GM03348 (cell line): ENCODE measurements at regions not wholly inside any gene's neighbourhood (a gene's known extent, or its start where the extent isn't known, plus 50 kb on each side); places are given as distances from the start of the nearest gene placed in this dataset.

Experiments used
- DNase-seq: peaks from one replicate; pipeline ENCODE4 v3.0.0; 2012; ENCODE audit warnings: low spot score

GRCh38 chr4:62898115-62898514 lies 1511.1 kb downstream of the TECRL start:
- DNase-seq = no peak

- DNase-seq = no peak
Observed at GRCh38 chr4:62896721-62897120, 1512.5 kb downstream of the TECRL start.

- DNase-seq = no peak
Observed at GRCh38 chr4:62881901-62882300, 1527.3 kb downstream of the TECRL start.

- DNase-seq = no peak
Observed at GRCh38 chr4:62881210-62881609, 1528.0 kb downstream of the TECRL start.

- no peak for DNase-seq
Observed at GRCh38 chr4:62872856-62873255, 1536.4 kb downstream of the TECRL start.

- DNase-seq = no peak
Observed at GRCh38 chr4:62871078-62871477, 1538.2 kb downstream of the TECRL start.

GRCh38 chr4:62870451-62870850 lies 1538.8 kb downstream of the TECRL start:
- DNase-seq = no peak

GRCh38 chr4:62865261-62865660 lies 1544.0 kb downstream of the TECRL start:
- no peak for DNase-seq

- no peak for DNase-seq
Observed at GRCh38 chr4:62849696-62850095, 1559.6 kb downstream of the TECRL start.

- no peak for DNase-seq
Observed at GRCh38 chr4:62835631-62836030, 1573.6 kb downstream of the TECRL start.

GRCh38 chr4:62822306-62822705 lies 1586.9 kb downstream of the TECRL start:
- DNase-seq = no peak

GRCh38 chr4:62816566-62816965 lies 1592.7 kb downstream of the TECRL start:
- DNase-seq = no peak

GRCh38 chr4:62814510-62815047 lies 1594.7 kb downstream of the TECRL start:
- no peak for DNase-seq

- no peak for DNase-seq
Observed at GRCh38 chr4:62806816-62807215, 1602.4 kb downstream of the TECRL start.

GRCh38 chr4:62804075-62804474 lies 1603.9 kb downstream of the ADGRL3 start:
- no peak for DNase-seq

- no peak for DNase-seq
Observed at GRCh38 chr4:62797221-62797620, 1597.1 kb downstream of the ADGRL3 start.

GRCh38 chr4:62791386-62791785 lies 1591.3 kb downstream of the ADGRL3 start:
- DNase-seq = no peak

- no peak for DNase-seq
Observed at GRCh38 chr4:62771983-62772557, 1571.9 kb downstream of the ADGRL3 start.

GRCh38 chr4:62740296-62740695 lies 1540.2 kb downstream of the ADGRL3 start:
- no peak for DNase-seq

GRCh38 chr4:62717154-62717553 lies 1517.0 kb downstream of the ADGRL3 start:
- no peak for DNase-seq

- DNase-seq = no peak
Observed at GRCh38 chr4:62711575-62711974, 1511.4 kb downstream of the ADGRL3 start.

GRCh38 chr4:62709618-62710252 lies 1509.6 kb downstream of the ADGRL3 start:
- DNase-seq = no peak

- no peak for DNase-seq
Observed at GRCh38 chr4:62706423-62706822, 1506.3 kb downstream of the ADGRL3 start.
